Breast epithelium (tissue), 3 donors: ENCODE measurements at regions not wholly inside any gene's neighbourhood (a gene's known extent, or its start where the extent isn't known, plus 50 kb on each side); places are given as distances from the start of the nearest gene placed in this dataset.

ENCODE experiments used
- POLR2A ChIP-seq: fragments of 450-650 bp; IDR thresholded peaks from one replicate; pipeline ENCODE4 v1.6.1; 2016; ENCODE audit warnings: antibody characterized with exemption, mild to moderate bottlenecking, moderate library complexity
- POLR2AphosphoS5 ChIP-seq, 3 donors: sonication (generic); formaldehyde crosslinking; IDR thresholded peaks; one replicate each; pipeline ENCODE4 v1.6.1; 2017; ENCODE audit warnings: antibody characterized with exemption in 3 of 3
- TF ChIP-seq, protein P1 (sequence below), 3 donors: fragments of 450-650 bp; IDR thresholded peaks; one replicate each; pipeline ENCODE4 v1.5.1; 2016 to 2017; ENCODE audit warnings: antibody characterized with exemption in 3 of 3, mild to moderate bottlenecking in 3 of 3, moderate library complexity in 3 of 3

DNA sequence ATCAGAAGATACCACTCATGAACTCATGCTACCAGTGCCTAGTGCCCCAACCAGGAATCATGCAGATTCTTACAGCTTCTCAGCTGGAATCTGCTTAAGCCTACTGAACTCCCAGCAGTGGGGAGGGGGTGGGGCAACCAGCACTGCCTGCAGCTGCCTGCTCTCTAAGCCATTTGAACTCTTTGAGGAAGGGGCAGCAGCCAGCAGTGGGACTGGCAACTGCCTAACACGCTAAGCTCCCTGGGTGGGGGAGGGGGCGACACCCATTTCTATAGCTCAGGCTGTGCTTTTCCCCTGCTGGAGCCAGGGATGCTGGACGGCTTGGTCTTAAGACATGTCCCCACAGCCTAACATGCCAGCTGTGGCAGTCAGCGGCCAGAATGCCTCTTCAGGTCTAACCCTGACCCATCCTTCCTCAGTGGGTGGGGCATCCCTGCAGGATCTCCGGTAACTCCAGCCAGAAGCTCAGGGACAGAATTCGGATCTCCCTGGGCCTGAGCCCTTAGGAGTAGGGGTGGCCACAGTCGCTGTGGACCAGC is 889.7 kb downstream of the CDH9 start:
- TF ChIP-seq POLR2A: no peak
- TF ChIP-seq, protein P1, sequence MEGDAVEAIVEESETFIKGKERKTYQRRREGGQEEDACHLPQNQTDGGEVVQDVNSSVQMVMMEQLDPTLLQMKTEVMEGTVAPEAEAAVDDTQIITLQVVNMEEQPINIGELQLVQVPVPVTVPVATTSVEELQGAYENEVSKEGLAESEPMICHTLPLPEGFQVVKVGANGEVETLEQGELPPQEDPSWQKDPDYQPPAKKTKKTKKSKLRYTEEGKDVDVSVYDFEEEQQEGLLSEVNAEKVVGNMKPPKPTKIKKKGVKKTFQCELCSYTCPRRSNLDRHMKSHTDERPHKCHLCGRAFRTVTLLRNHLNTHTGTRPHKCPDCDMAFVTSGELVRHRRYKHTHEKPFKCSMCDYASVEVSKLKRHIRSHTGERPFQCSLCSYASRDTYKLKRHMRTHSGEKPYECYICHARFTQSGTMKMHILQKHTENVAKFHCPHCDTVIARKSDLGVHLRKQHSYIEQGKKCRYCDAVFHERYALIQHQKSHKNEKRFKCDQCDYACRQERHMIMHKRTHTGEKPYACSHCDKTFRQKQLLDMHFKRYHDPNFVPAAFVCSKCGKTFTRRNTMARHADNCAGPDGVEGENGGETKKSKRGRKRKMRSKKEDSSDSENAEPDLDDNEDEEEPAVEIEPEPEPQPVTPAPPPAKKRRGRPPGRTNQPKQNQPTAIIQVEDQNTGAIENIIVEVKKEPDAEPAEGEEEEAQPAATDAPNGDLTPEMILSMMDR (IDR thresholded peaks at IDR 0.05): no peak
- TF ChIP-seq POLR2AphosphoS5 (IDR thresholded peaks at IDR 0.05): no peak
